ENCODE measurements at regions not wholly inside any gene's neighbourhood (a gene's known extent, or its start where the extent isn't known, plus 50 kb on each side); places are given as distances from the start of the nearest gene placed in this dataset.

- no peaks in the 10 kb centered on the region for H3K36me3 ChIP-seq
- intact Hi-C loops (cut with DNase I), result no loop called here
- 57% methylated on average over 6 of the region's 6 CpGs for WGBS (ENCODE audit: insufficient coverage, low coverage, low lambda C conversion rate, missing lambda C conversion rate)
- peaks cover 0 to 4% (median 0%) of the 10 kb centered on the region in 4 donors for H3K4me1 ChIP-seq
- no peak overlapping the region for H3K4me3 ChIP-seq
- no peak for TF ChIP-seq POLR2A (IDR thresholded peaks at IDR 0.05)
- TF ChIP-seq CTCF (IDR thresholded peaks at IDR 0.05), result no peak
- H3K27me3 ChIP-seq, result no peaks in the 10 kb centered on the region
- DNase-seq (no peak), ATAC-seq (peak in 2 of 4 donors; percentile 24 to 47)
- no peak overlapping the region for H3K27ac ChIP-seq
- H3K9me3 ChIP-seq, result no peaks in the 10 kb centered on the region
Observed at GRCh38 chr12:94714378-94715114, 64.2 kb upstream of the TMCC3 start.

- peak; percentile 47 to 95 (median 60) for ATAC-seq
- WGBS (ENCODE audit: insufficient coverage, low coverage, low lambda C conversion rate, missing lambda C conversion rate), result 48% methylated on average over 6 of the region's 7 CpGs
- H3K27ac ChIP-seq, result no peak overlapping the region
Observed at GRCh38 chr12:94712815-94713515, 62.6 kb upstream of the TMCC3 start.

GRCh38 chr12:94710933-94711332 lies 60.6 kb upstream of the TMCC3 start:
- WGBS (ENCODE audit: insufficient coverage, low coverage, low lambda C conversion rate, missing lambda C conversion rate), result 100% methylated on average over 1 of the region's 3 CpGs
- Histone ChIP-seq H3K27ac (no peak overlapping the region), H3K9me3 (no peaks in the 10 kb centered on the region), H3K4me1 (no peaks in the 10 kb centered on the region), H3K4me3 (no peak overlapping the region), H3K36me3 (no peaks in the 10 kb centered on the region), H3K27me3 (no peaks in the 10 kb centered on the region)
- DNase-seq (no peak), ATAC-seq (peak; percentile 34 to 42 (median 39))
- intact Hi-C loops (cut with DNase I), result no loop called here
- TF ChIP-seq CTCF (IDR thresholded peaks at IDR 0.05) (peak in 2 of 4 donors; percentile 7 to 24), POLR2A (IDR thresholded peaks at IDR 0.05) (no peak)

More at GRCh38 chr12:94712815-94713515, 62.6 kb upstream of the TMCC3 start:
- Histone ChIP-seq H3K4me1 (peaks cover 0 to 4% (median 0%) of the 10 kb centered on the region in 4 donors), H3K9me3 (no peaks in the 10 kb centered on the region), H3K36me3 (no peaks in the 10 kb centered on the region), H3K27me3 (no peaks in the 10 kb centered on the region), H3K4me3 (no peak overlapping the region)
- intact Hi-C loops (cut with DNase I), result no loop called here
- peak in 1 of 3 donors; percentile 59 for DNase-seq
- TF ChIP-seq POLR2A (IDR thresholded peaks at IDR 0.05), result no peak

- no peak for DNase-seq
- H3K27ac ChIP-seq, result no peak overlapping the region
- WGBS (ENCODE audit: insufficient coverage, low coverage, low lambda C conversion rate, missing lambda C conversion rate), result 44% methylated on average over 9 of the region's 9 CpGs
- H3K27me3 ChIP-seq, result no peaks in the 10 kb centered on the region
- no peaks in the 10 kb centered on the region for H3K9me3 ChIP-seq
- no peaks in the 10 kb centered on the region for H3K36me3 ChIP-seq
- ATAC-seq, result peak in 1 of 4 donors; percentile 17
- TF ChIP-seq POLR2A (IDR thresholded peaks at IDR 0.05), result no peak
- TF ChIP-seq CTCF (IDR thresholded peaks at IDR 0.05), result no peak
- peaks cover 0 to 8% (median 0%) of the 10 kb centered on the region in 4 donors for H3K4me1 ChIP-seq
- H3K4me3 ChIP-seq, result no peak overlapping the region
- intact Hi-C loops (cut with DNase I), result no loop called here
Observed at GRCh38 chr12:94707892-94708291, 57.5 kb upstream of the TMCC3 start.

GRCh38 chr12:94707036-94707435 lies 56.7 kb upstream of the TMCC3 start:
- peaks cover 0 to 8% (median 0%) of the 10 kb centered on the region in 4 donors for H3K4me1 ChIP-seq
- no peak for TF ChIP-seq CTCF (IDR thresholded peaks at IDR 0.05)
- TF ChIP-seq POLR2A (IDR thresholded peaks at IDR 0.05), result no peak
- no peak for ATAC-seq
- WGBS (ENCODE audit: insufficient coverage, low coverage, low lambda C conversion rate, missing lambda C conversion rate), result 93% methylated on average over 3 of the region's 3 CpGs
- H3K36me3 ChIP-seq, result no peaks in the 10 kb centered on the region
- H3K9me3 ChIP-seq, result no peaks in the 10 kb centered on the region
- intact Hi-C loops (cut with DNase I), result no loop called here
- H3K4me3 ChIP-seq, result no peak overlapping the region
- H3K27ac ChIP-seq, result no peak overlapping the region
- H3K27me3 ChIP-seq, result no peaks in the 10 kb centered on the region
- DNase-seq, result no peak
